ENCODE measurements at regions not wholly inside any gene's neighbourhood (a gene's known extent, or its start where the extent isn't known, plus 50 kb on each side); places are given as distances from the start of the nearest gene placed in this dataset.

DNA sequence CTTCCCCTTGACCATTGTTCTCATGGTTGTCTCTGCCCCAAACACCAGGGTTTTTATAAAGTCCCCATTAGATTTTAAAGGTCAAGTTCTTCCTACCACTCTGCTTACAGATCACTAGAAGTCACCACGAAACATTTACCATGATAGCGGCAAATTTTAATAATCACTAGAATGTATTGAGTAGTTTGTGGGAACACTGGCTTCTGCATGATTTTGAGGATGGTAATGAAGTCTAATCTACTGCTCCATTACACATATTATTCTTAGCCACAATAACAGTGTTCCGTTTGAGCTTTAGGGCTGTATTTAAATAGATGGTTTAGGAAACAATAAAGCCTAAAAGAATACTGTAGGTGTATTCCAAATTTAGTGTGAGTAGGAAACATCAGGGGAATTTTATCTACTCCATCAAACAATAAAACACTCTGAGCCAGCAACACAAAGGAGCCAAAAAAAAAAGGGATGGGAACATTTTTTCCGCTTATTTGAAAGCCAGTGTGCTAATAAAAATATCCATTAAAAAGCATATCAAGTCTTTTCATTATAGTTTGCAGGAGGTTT, 49.7 kb downstream of the KLF12 start:
- no peak for DNase-seq

DNA sequence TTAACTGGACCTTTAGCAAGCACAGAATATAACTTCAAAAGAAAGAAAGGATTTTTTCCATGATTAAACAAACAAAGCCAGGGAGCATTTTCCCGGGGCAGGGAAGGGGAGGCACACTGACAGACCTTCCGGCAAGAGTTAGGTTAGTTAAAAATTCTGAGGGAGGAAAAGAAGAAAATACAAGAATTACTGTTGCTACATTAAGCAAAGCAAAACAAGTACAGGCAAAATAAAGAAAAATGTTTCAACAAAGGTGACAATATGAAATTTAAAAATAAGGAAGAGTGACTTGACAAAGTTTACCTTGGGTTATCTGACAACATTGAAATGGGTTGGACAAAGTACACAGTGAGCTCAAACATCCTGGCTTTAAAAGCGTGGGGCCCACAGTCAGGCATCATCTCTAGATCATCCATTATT, 51.5 kb downstream of the KLF12 start:
- no peak for DNase-seq

DNA sequence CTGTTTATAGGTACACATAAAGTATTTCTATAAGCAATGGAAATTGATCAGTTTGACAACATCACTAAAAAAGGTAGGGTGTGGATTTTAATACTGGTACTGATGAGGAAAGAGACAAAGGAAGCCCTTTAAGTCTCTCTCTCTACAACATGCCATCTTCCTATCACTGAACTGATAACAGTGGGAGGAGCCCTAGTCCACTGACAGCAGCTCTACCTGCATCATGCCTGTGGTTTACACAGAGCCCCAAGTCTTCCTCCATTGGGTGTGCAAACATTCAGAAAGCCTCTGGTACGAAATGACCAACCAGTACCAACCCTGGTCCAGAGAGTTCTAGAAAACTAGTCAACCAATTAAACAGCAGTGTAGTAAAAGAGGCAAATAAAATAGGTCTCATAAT, 53.4 kb downstream of the KLF12 start:
- DNase-seq, result no peak

GRCh38 chr13:74077792-74078191, 56.4 kb downstream of the KLF12 start:
- no peak for DNase-seq

DNA sequence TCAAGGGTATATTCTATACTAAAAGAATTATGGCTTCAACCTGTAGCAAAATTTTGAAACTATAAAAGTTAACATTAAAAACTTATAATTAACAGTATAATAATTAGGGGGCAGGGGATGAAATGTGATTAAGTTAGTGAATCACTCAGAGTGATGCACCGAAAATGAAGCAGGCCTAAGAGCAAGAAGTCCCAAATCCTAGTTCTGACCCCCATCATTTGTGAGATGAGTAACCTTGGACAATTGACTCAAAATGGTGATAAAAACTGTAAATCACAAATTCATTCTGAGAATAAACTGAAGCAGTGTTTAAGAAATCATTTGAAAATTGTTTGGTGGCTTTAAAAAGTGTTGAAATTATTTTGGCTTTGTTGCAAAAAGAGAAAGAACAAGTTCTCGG, 56.8 kb downstream of the KLF12 start:
- no peak for DNase-seq

DNA sequence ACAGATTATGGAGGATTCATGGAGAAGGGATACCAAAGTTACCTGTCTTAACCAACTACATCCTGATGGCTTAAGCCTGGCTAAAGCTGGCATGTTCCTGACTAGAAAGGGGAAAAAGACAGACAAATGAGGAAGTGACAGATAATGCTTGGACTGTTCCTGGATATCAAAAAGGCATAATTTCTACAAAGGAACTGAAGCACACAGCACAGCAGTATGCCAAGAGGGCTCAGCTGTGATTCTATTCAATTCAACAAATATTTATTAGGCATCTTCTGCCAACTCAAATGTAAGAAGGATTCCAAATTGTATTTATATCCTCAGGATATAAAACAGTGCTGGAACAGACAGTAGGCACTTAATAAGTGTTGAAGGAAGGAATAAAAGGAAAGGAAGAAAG, 59.5 kb downstream of the KLF12 start:
- no peak for DNase-seq

- no peak for DNase-seq
These were observed 60.9 kb downstream of the KLF12 start for GRCh38 chr13:74073274-74073673.

- no peak for DNase-seq
These were observed 63.7 kb downstream of the KLF12 start for GRCh38 chr13:74070513-74070912.

GRCh38 chr13:74070065-74070464, 64.1 kb downstream of the KLF12 start:
- DNase-seq, result no peak

DNA sequence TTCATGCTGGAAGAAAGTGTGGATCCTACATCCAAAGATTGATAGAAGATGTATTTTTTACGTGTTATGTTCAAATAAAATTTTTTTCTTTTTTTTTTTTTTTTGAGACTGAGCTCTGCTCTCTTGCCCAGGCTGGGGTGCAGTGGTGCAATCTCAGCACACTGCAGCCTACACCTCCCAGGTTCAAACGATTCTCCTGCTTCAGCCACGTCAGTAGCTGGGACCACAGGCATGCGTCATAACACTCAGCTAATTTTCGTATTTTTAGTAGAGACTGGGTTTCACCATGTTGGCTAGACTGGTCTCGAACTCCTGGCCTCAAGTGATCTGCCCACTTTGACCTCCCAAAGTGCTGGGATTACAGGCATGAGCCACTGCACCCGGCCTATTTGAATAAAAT, 65.7 kb downstream of the KLF12 start:
- no peak for DNase-seq

- no peak for DNase-seq
These were observed 66.4 kb downstream of the KLF12 start for GRCh38 chr13:74067818-74068217.

DNA sequence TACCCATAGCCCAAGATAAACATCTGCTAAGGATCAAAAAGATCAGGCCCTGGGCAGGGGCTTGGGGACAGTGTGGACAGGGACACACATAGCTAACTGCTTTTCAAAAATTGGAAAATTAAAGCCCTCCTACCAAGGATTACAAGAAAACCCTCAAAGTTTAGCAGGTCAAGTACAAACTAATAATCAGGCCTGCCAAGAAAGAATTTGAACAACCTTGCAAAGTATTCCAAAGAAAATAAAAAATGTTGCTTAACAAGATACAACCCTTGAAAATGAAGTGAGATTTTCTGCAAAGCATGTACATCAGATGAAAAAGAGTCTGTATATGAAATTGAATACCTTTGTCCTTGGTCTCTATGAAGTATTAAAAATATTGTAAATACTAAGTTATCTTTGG, 67.3 kb downstream of the KLF12 start:
- no peak for DNase-seq

GRCh38 chr13:74064805-74065312, 69.3 kb downstream of the KLF12 start:
- DNase-seq, result no peak

DNA sequence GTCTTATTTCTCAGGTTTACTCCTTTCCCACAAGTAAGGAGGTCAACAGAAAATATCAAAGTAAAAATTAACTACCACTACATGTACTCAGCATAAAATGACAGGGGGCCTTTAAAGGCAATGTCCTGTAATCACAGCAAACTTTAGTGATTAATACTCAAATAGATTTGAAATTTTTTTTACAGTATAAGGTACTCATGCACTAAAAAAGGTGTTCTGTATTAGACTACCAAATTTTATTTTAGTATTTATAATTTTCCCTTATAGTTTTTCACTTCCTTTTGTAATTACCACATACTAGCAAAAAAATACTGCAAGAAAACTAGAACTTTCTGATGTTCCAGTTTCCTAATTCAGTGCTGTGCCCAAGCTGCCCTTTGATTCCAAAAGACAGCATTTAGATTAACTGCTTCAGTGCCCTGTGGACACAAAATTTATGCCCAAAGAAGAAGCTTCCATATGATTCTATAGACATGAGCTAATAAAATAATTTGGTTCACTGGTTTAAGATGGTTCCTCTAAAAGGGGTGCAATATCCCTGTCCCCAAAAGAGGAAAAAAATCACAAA, 70.6 kb downstream of the KLF12 start:
- no peak for DNase-seq

- DNase-seq, result no peak
These were observed 71.3 kb downstream of the KLF12 start for GRCh38 chr13:74062933-74063332.

DNA sequence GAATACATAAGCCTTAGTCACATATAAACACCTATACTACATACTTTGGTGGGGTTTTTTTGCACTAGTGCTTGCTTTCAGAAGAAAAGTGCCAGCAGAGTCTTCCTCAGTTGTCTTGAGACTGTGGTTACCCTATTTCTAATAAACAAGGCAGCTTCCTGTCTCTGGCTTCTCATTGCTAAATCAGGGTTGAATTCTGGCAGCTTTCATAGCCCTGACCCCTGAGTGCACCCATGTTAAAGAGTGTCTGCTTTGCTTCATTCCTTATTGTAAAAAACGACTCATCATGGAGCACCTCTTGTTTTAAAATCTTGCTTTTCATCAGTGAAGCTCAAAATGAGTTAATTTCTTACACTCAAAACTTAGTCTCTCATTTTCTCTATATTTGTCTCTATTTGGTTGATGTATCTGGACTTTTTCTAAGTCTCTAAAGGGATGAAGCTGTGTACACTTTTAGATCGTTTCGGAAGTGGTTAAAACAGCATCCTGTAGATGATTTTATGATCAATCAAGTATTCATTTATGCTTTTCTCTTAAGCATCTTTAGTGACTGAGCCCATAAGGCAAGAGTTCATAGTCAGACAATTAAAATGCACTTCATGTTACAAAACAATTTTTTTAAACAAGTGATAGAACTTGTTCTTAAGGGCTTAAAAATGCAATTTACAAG, 72.1 kb downstream of the KLF12 start:
- DNase-seq, result no peak

GRCh38 chr13:74056801-74057542, 77.2 kb downstream of the KLF12 start:
- no peak for DNase-seq

GRCh38 chr13:74052402-74052928, 81.7 kb downstream of the KLF12 start:
- no peak for DNase-seq

- DNase-seq, result no peak
These were observed 85.4 kb downstream of the KLF12 start for GRCh38 chr13:74048756-74049155.

- DNase-seq, result no peak
These were observed 86.1 kb downstream of the KLF12 start for GRCh38 chr13:74047931-74048600.

DNA sequence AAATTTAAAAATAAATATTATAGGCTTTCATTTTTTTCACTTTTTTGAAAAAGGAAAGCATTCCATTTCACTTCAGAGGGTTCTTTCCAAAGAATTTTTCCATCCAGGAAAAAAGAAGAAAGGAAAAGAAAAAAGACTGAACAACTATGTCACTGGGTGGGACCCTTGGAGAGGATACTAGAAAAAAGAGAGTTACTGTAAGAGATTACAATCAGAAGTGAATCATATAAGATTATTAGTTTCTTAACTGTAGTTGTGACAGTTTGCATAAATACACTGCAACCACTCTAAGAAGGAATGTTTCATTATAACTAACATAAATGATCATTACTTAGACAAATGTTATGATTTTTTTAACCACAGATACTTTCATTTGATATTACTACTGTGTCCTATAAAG, 87.8 kb downstream of the KLF12 start:
- no peak for DNase-seq

- DNase-seq, result no peak
These were observed 88.6 kb downstream of the KLF12 start for GRCh38 chr13:74045583-74045982.

GRCh38 chr13:74043237-74043636, 91.0 kb downstream of the KLF12 start:
- DNase-seq, result no peak

All from GF-D8 (cell line).